Renal pelvis (tissue), 1 donor: ENCODE measurements at regions not wholly inside any gene's neighbourhood (a gene's known extent, or its start where the extent isn't known, plus 50 kb on each side); places are given as distances from the start of the nearest gene placed in this dataset.

Experiments used
- DNase-seq: peaks from one replicate; pipeline ENCODE4 v3.0.0-alpha.2; 2013

GRCh38 chr1:56313560-56313959, 265.8 kb downstream of the PLPP3 start:
- no peak for DNase-seq

GRCh38 chr1:56311766-56312165, 267.6 kb downstream of the PLPP3 start:
- DNase-seq, result no peak

GRCh38 chr1:56310945-56311344, 268.4 kb downstream of the PLPP3 start:
- DNase-seq, result no peak

- DNase-seq, result no peak
These were observed 270.3 kb downstream of the PLPP3 start for GRCh38 chr1:56309065-56309464.

GRCh38 chr1:56304975-56305374, 274.4 kb downstream of the PLPP3 start:
- DNase-seq, result no peak

- DNase-seq, result no peak
These were observed 275.6 kb downstream of the PLPP3 start for GRCh38 chr1:56303805-56304204.

GRCh38 chr1:56302878-56303277, 276.5 kb downstream of the PLPP3 start:
- DNase-seq, result no peak

GRCh38 chr1:56301791-56302190, 277.6 kb downstream of the PLPP3 start:
- no peak for DNase-seq

- no peak for DNase-seq
These were observed 278.5 kb downstream of the PLPP3 start for GRCh38 chr1:56300836-56301235.

- no peak for DNase-seq
These were observed 280.5 kb downstream of the PLPP3 start for GRCh38 chr1:56298866-56299265.

- no peak for DNase-seq
These were observed 281.5 kb downstream of the PLPP3 start for GRCh38 chr1:56297904-56298303.

GRCh38 chr1:56297208-56297607, 282.2 kb downstream of the PLPP3 start:
- DNase-seq, result no peak

GRCh38 chr1:56295949-56296929, 283.1 kb downstream of the PLPP3 start:
- DNase-seq, result no peak

GRCh38 chr1:56291374-56291919, 287.9 kb downstream of the PLPP3 start:
- no peak for DNase-seq

- no peak for DNase-seq
These were observed 290.1 kb downstream of the PLPP3 start for GRCh38 chr1:56289260-56289659.

- no peak for DNase-seq
These were observed 291.6 kb downstream of the PLPP3 start for GRCh38 chr1:56287721-56288120.

- DNase-seq, result no peak
These were observed 292.4 kb downstream of the PLPP3 start for GRCh38 chr1:56286956-56287355.

- no peak for DNase-seq
These were observed 292.9 kb downstream of the PLPP3 start for GRCh38 chr1:56286506-56286905.

GRCh38 chr1:56285554-56286402, 293.6 kb downstream of the PLPP3 start:
- DNase-seq, result no peak

GRCh38 chr1:56284928-56285327, 294.4 kb downstream of the PLPP3 start:
- DNase-seq, result no peak

- DNase-seq, result no peak
These were observed 301.3 kb downstream of the PLPP3 start for GRCh38 chr1:56278061-56278460.

GRCh38 chr1:56268519-56269140, 310.7 kb downstream of the PLPP3 start:
- no peak for DNase-seq
